Ascending aorta (tissue), 2 donors: ENCODE measurements at regions not wholly inside any gene's neighbourhood (a gene's known extent, or its start where the extent isn't known, plus 50 kb on each side); places are given as distances from the start of the nearest gene placed in this dataset.
"Not testable (repeated sequence)": the region's sequence is repeated elsewhere in the genome, so short reads cannot be mapped to it uniquely, and the experiment has no call there.

ENCODE experiments used
- DNase-seq, 2 donors: peaks; one replicate each; pipeline ENCODE4 v3.0.0-alpha.2; 2019; ENCODE audit warnings: low spot score in 2 of 2
- H3K27ac ChIP-seq, 2 donors: fragments of 200-600 bp; sonication (generic); one replicate each; pipeline ENCODE4 v1.5.1; 2016 to 2017; ENCODE audit warnings: mild to moderate bottlenecking in 1 of 2
- H3K27me3 ChIP-seq: fragments of 200-600 bp; sonication (generic); one replicate; pipeline ENCODE4 v1.5.1; 2017
- H3K36me3 ChIP-seq, 2 donors: fragments of 200-600 bp; sonication (generic); one replicate each; pipeline ENCODE4 v1.5.1; 2016
- H3K4me1 ChIP-seq, 2 donors: fragments of 200-600 bp; sonication (generic); one replicate each; pipeline ENCODE4 v1.5.1; 2016 to 2017; ENCODE audit warnings: mild to moderate bottlenecking in 1 of 2
- H3K4me3 ChIP-seq, 2 donors: fragments of 200-600 bp; sonication (generic); one replicate each; pipeline ENCODE4 v1.5.1; 2016 to 2017; ENCODE audit warnings: mild to moderate bottlenecking in 1 of 2
- H3K9me3 ChIP-seq, 2 donors: fragments of 200-600 bp; sonication (generic); one replicate each; pipeline ENCODE4 v1.5.1; 2016
- intact Hi-C: fragments of 100-400 bp; cut with DNase I; formaldehyde crosslinking; loops from one replicate; pipeline ENCODE4 v1.15.1; 2023
- TF ChIP-seq, protein P1 (sequence below), 3 experiments: fragments of 200-600 bp in 2 of 3; fragments of 450-650 bp in 1 of 3; sonication (generic) in 2 of 3; IDR thresholded peaks; one replicate each; pipeline ENCODE4 v1.5.1; 2016 to 2019; ENCODE audit warnings: antibody characterized with exemption in 3 of 3, mild to moderate bottlenecking in 1 of 3, moderate library complexity in 1 of 3

GRCh38 chr14:34157651-34158050, 206.8 kb upstream of the EGLN3 start:
- TF ChIP-seq, protein P1, sequence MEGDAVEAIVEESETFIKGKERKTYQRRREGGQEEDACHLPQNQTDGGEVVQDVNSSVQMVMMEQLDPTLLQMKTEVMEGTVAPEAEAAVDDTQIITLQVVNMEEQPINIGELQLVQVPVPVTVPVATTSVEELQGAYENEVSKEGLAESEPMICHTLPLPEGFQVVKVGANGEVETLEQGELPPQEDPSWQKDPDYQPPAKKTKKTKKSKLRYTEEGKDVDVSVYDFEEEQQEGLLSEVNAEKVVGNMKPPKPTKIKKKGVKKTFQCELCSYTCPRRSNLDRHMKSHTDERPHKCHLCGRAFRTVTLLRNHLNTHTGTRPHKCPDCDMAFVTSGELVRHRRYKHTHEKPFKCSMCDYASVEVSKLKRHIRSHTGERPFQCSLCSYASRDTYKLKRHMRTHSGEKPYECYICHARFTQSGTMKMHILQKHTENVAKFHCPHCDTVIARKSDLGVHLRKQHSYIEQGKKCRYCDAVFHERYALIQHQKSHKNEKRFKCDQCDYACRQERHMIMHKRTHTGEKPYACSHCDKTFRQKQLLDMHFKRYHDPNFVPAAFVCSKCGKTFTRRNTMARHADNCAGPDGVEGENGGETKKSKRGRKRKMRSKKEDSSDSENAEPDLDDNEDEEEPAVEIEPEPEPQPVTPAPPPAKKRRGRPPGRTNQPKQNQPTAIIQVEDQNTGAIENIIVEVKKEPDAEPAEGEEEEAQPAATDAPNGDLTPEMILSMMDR (IDR thresholded peaks at IDR 0.05), result no peak
- Histone ChIP-seq H3K27ac (no peak overlapping the region), H3K27me3 (no peaks in the 10 kb centered on the region), H3K4me1 (no peaks in the 10 kb centered on the region), H3K4me3 (no peak overlapping the region), H3K36me3 (no peaks in the 10 kb centered on the region), H3K9me3 (no peaks in the 10 kb centered on the region)
- intact Hi-C loops, result no loop called here
- no peak for DNase-seq

- Histone ChIP-seq H3K27ac (no peak overlapping the region), H3K9me3 (peaks cover 0 to 7% of the 10 kb centered on the region in 2 donors), H3K27me3 (no peaks in the 10 kb centered on the region), H3K4me3 (no peak overlapping the region), H3K36me3 (no peaks in the 10 kb centered on the region), H3K4me1 (no peaks in the 10 kb centered on the region)
- TF ChIP-seq, protein P1 (IDR thresholded peaks at IDR 0.05), result no peak
- DNase-seq, result no peak
- intact Hi-C loops, result no loop called here
Observed at GRCh38 chr14:34147461-34147860, 196.6 kb upstream of the EGLN3 start.

DNA sequence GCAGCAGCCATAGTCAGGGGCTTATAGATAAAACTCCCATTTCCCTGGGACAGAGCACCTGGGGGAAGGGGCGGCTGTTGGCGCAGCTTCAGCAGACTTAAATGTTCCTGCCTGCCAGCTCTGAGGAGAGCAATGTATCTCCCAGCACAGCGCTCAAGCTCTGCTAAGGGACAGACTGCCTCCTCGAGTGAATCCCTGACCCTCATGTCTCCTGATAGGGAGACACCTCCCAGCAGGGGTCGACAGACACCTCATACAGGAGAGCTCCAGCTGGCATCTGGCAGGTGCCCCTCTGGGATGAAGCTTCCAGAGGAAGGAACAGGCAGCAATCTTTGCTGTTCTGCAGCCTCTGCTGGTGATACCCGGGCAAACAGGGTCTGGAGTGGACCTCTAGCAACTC, 189.3 kb upstream of the EGLN3 start:
- H3K27ac ChIP-seq, H3K9me3 ChIP-seq, H3K36me3 ChIP-seq, intact Hi-C loops, DNase-seq, H3K27me3 ChIP-seq, H3K4me3 ChIP-seq, H3K4me1 ChIP-seq: not testable (repeated sequence)

GRCh38 chr14:34139160-34140121, 188.6 kb upstream of the EGLN3 start:
- H3K27ac ChIP-seq, DNase-seq, H3K36me3 ChIP-seq, H3K27me3 ChIP-seq, H3K9me3 ChIP-seq, intact Hi-C loops, H3K4me1 ChIP-seq, H3K4me3 ChIP-seq: not testable (repeated sequence)

GRCh38 chr14:34138175-34138574, 187.3 kb upstream of the EGLN3 start:
- Histone ChIP-seq H3K4me1 (no peaks in the 10 kb centered on the region), H3K27me3 (no peaks in the 10 kb centered on the region), H3K27ac (no peak overlapping the region), H3K36me3 (no peaks in the 10 kb centered on the region), H3K4me3 (no peak overlapping the region), H3K9me3 (peaks cover 0 to 9% of the 10 kb centered on the region in 2 donors)
- TF ChIP-seq, protein P1 (IDR thresholded peaks at IDR 0.05), result no peak
- intact Hi-C loops, result no loop called here
- no peak for DNase-seq

DNA sequence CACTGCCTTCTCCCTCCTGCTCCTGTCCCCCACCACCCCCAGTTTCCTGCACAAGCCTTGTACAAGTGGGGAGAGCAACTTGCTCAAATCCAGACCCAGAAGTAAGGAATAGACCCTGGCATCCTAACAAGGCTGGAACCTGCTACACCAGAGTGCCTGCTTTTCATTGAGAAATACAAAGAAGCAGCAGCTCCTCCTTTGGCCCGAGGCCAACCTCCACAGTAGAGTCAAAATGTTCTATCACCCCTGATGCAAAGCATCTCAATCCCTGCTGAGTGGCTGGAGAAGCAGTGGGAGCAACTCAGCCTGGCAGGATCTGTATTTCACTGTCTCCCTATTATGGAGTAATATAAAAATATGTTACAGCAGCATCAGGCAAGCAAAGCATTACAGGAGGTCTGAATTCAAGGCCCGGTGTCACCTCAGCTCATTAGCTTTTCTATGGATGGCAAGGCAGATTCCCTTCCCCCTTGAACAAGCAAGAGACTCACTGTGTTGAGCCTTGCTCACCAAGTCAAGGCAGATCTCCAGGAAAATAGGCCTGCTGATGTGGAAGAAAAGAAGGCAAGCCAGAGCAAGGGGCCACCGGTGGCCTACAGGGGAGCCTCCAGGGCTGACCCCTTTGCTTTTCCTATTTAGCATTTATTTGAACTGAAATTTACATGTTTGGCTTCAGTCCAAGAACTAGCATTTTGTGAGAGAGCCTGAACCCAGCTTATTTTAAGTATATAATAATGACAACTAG, 186.3 kb upstream of the EGLN3 start:
- H3K36me3 ChIP-seq, result no peaks in the 10 kb centered on the region
- no peak overlapping the region for H3K27ac ChIP-seq
- H3K4me3 ChIP-seq, result no peak overlapping the region
- H3K4me1 ChIP-seq, result no peaks in the 10 kb centered on the region
- intact Hi-C loops, result no loop called here
- TF ChIP-seq, protein P1 (IDR thresholded peaks at IDR 0.05), result no peak
- peaks cover 0 to 6% of the 10 kb centered on the region in 2 donors for H3K9me3 ChIP-seq
- H3K27me3 ChIP-seq, result no peaks in the 10 kb centered on the region
- no peak for DNase-seq
